NT2/D1 (cell line): ENCODE measurements at regions not wholly inside any gene's neighbourhood (a gene's known extent, or its start where the extent isn't known, plus 50 kb on each side); places are given as distances from the start of the nearest gene placed in this dataset.

Source experiments
- SUZ12 ChIP-seq: IDR thresholded peaks from 2 replicates; pipeline ENCODE4 v1.6.1; 2011; ENCODE audit not compliant: insufficient read length, insufficient read depth; ENCODE audit errors: extremely low read depth
- YY1 ChIP-seq: IDR thresholded peaks from 2 replicates; pipeline ENCODE4 v1.6.1; 2011; ENCODE audit not compliant: insufficient read length, insufficient read depth
- ZNF274 ChIP-seq: IDR thresholded peaks from 2 replicates; pipeline ENCODE4 v1.6.1; 2011; ENCODE audit warnings: mild to moderate bottlenecking, low read depth, low read length

DNA sequence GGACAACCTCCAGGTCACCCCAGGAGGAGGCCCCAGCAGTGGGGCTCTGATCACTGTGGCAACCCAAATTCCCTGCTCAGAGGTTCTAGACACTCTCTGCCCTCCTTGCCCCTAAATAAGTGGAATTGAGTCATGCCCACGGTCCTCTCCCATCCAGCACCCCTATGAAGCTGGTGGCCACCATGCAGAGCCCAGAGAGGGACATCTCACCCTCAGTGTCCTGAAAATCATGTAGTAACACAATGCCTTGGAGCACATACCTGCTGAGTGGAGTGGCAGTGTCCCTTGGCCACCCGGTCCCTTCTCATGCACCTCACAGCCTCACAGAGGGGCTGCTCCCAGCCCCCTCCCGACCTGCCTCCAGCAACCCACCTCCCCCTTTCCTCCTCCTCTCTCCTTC, 114.3 kb upstream of the MEF2A start:
- TF ChIP-seq ZNF274 (no peak), YY1 (no peak), SUZ12 (no peak)
